ENCODE measurements at regions not wholly inside any gene's neighbourhood (a gene's known extent, or its start where the extent isn't known, plus 50 kb on each side); places are given as distances from the start of the nearest gene placed in this dataset.

- H3K27ac ChIP-seq (replicated peaks) = no peak overlapping the region
- no peak overlapping the region for H3K4me3 ChIP-seq (replicated peaks; ENCODE audit: insufficient read depth, low read length)
- no peak for TF ChIP-seq CTCF (IDR thresholded peaks at IDR 0.05; ENCODE audit: insufficient read depth, low read length)
- no peak for TF ChIP-seq GABPA (IDR thresholded peaks at IDR 0.05; ENCODE audit: low read depth)
- TF ChIP-seq POLR2AphosphoS5 (IDR thresholded peaks at IDR 0.05; ENCODE audit: low read depth) = no peak
- no peak for TF ChIP-seq REST (IDR thresholded peaks at IDR 0.05; ENCODE audit: insufficient replicate concordance, low read depth)
- no peak for TF ChIP-seq SPI1 (IDR thresholded peaks at IDR 0.05; ENCODE audit: borderline replicate concordance, low read depth)
- no peaks in the 10 kb centered on the region for H3K27me3 ChIP-seq (ENCODE audit: insufficient read depth, poor library complexity, severe bottlenecking)
- DNase-seq (ENCODE audit: low read depth in 1 of 2, low spot score in 1 of 2) = no peak
Measured at GRCh38 chr15:62644889-62645742, 397.4 kb upstream of the TPM1 start.

GRCh38 chr15:62647202-62647842, 395.2 kb upstream of the TPM1 start:
- no peak overlapping the region for H3K27ac ChIP-seq (replicated peaks)
- H3K27me3 ChIP-seq (ENCODE audit: insufficient read depth, poor library complexity, severe bottlenecking) = no peaks in the 10 kb centered on the region
- no peak for TF ChIP-seq POLR2AphosphoS5 (IDR thresholded peaks at IDR 0.05; ENCODE audit: low read depth)
- TF ChIP-seq SPI1 (IDR thresholded peaks at IDR 0.05; ENCODE audit: borderline replicate concordance, low read depth) = no peak
- DNase-seq (ENCODE audit: low read depth in 1 of 2, low spot score in 1 of 2) = no peak
- H3K4me3 ChIP-seq (replicated peaks; ENCODE audit: insufficient read depth, low read length) = no peak overlapping the region

GRCh38 chr15:62647843-62648505, 394.6 kb upstream of the TPM1 start:
- Histone ChIP-seq H3K27ac (replicated peaks) (no peak overlapping the region), H3K27me3 (ENCODE audit: insufficient read depth, poor library complexity, severe bottlenecking) (no peaks in the 10 kb centered on the region), H3K4me3 (replicated peaks; ENCODE audit: insufficient read depth, low read length) (no peak overlapping the region)
- TF ChIP-seq CTCF (IDR thresholded peaks at IDR 0.05; ENCODE audit: insufficient read depth, low read length) (no peak), REST (IDR thresholded peaks at IDR 0.05; ENCODE audit: insufficient replicate concordance, low read depth) (no peak), GABPA (IDR thresholded peaks at IDR 0.05; ENCODE audit: low read depth) (no peak), SPI1 (IDR thresholded peaks at IDR 0.05; ENCODE audit: borderline replicate concordance, low read depth) (no peak), POLR2AphosphoS5 (IDR thresholded peaks at IDR 0.05; ENCODE audit: low read depth) (no peak)
- DNase-seq (ENCODE audit: low read depth in 1 of 2, low spot score in 1 of 2) = no peak

GRCh38 chr15:62648954-62649353, 393.6 kb upstream of the TPM1 start:
- no peak for DNase-seq (ENCODE audit: low read depth in 1 of 2, low spot score in 1 of 2)
- Histone ChIP-seq H3K4me3 (replicated peaks; ENCODE audit: insufficient read depth, low read length) (no peak overlapping the region), H3K27ac (replicated peaks) (no peak overlapping the region), H3K27me3 (ENCODE audit: insufficient read depth, poor library complexity, severe bottlenecking) (no peaks in the 10 kb centered on the region)
- TF ChIP-seq GABPA (IDR thresholded peaks at IDR 0.05; ENCODE audit: low read depth) (no peak), REST (IDR thresholded peaks at IDR 0.05; ENCODE audit: insufficient replicate concordance, low read depth) (no peak)
